Caco-2 (cell line): ENCODE measurements at regions not wholly inside any gene's neighbourhood (a gene's known extent, or its start where the extent isn't known, plus 50 kb on each side); places are given as distances from the start of the nearest gene placed in this dataset.

Experiments
- BruUV-seq: library from RNA; stranded (reverse); fragments of 400-500 nt; replicated peaks from 2 replicates; lab custom pipeline; 2021; lab: Mats Ljungman, UMichigan
- CTCF ChIA-PET: fragments of 300-600 bp; sonication (Branson Sonifier 250); formaldehyde crosslinking; loops from one replicate; lab custom pipeline; 2022; ENCODE audit warnings: antibody characterized with exemption; lab: Charles Lee
- POLR2A ChIA-PET: fragments of 300-600 bp; sonication (Branson Sonifier 250); formaldehyde crosslinking; loops from one replicate; lab custom pipeline; 2022; ENCODE audit warnings: antibody characterized with exemption; lab: Charles Lee
- DNase-seq, 2 experiments: peaks; one replicate each; pipeline versions ENCODE4 v3.0.0 to v3.0.0-alpha.2; 2020 to 2022
- H3K27me3 ChIP-seq: replicated peaks from 2 replicates; pipeline ENCODE4 v1.6.0; 2011; ENCODE audit warnings: low read length; ENCODE audit not compliant: control insufficient read depth, insufficient read depth
- H3K36me3 ChIP-seq: 2 replicates; pipeline ENCODE4 v1.5.1; 2011; ENCODE audit warnings: low read length; ENCODE audit not compliant: control insufficient read depth, insufficient read depth
- H3K4me1 ChIP-seq: fragments of 250-450 bp; sonication (Bioruptor Pico); 2 replicates; pipeline ENCODE4 v1.5.1; 2020; ENCODE audit warnings: mild to moderate bottlenecking
- H3K4me3 ChIP-seq: 2 replicates; pipeline ENCODE4 v1.5.1; 2011; ENCODE audit warnings: low read depth, mild to moderate bottlenecking, control low read depth, low read length
- H3K9me3 ChIP-seq: fragments of 250-450 bp; sonication (Bioruptor Pico); 2 replicates; pipeline ENCODE4 v1.5.1; 2020; ENCODE audit warnings: mild to moderate bottlenecking, moderate library complexity
- H3K27ac Mint-ChIP-seq: one replicate; pipeline ENCODE4 v1.8.0; 2022; ENCODE audit warnings: mixed read lengths; ENCODE audit not compliant: unreplicated experiment
- H3K27me3 Mint-ChIP-seq: one replicate; pipeline ENCODE4 v1.8.0; 2022; ENCODE audit warnings: mixed read lengths; ENCODE audit not compliant: insufficient read depth, unreplicated experiment
- H3K36me3 Mint-ChIP-seq: one replicate; pipeline ENCODE4 v1.8.0; 2022; ENCODE audit warnings: mild to moderate bottlenecking, mixed read lengths; ENCODE audit not compliant: insufficient read depth, unreplicated experiment
- H3K4me1 Mint-ChIP-seq: one replicate; pipeline ENCODE4 v1.8.0; 2022; ENCODE audit warnings: low read depth, mixed read lengths; ENCODE audit not compliant: unreplicated experiment
- H3K4me3 Mint-ChIP-seq: one replicate; pipeline ENCODE4 v1.8.0; 2022; ENCODE audit warnings: mild to moderate bottlenecking, moderate library complexity, mixed read lengths; ENCODE audit not compliant: unreplicated experiment
- H3K9me3 Mint-ChIP-seq: one replicate; pipeline ENCODE4 v1.8.0; 2022; ENCODE audit warnings: mixed read lengths; ENCODE audit not compliant: unreplicated experiment
- CTCF ChIP-seq, 2 experiments: fragments of 200-600 bp in 1 of 2; IDR thresholded peaks; 1 replicate in 1 of 2; 2 replicates in 1 of 2; pipeline versions ENCODE4 v1.5.1 to v1.8.0; 2011 to 2022; ENCODE audit warnings: antibody characterized with exemption in 1 of 2, control low read depth in 1 of 2, inconsistent platforms in 1 of 2, low read depth in 1 of 2, low read length in 1 of 2, mild to moderate bottlenecking in 1 of 2, moderate library complexity in 1 of 2; ENCODE audit not compliant: insufficient read depth in 1 of 2, severe bottlenecking in 1 of 2, unreplicated experiment in 1 of 2
- intact Hi-C: fragments of 100-400 bp; cut with micrococcal nuclease; formaldehyde crosslinking; loops from one replicate; pipeline ENCODE4 v1.10.0; 2022; ENCODE audit not compliant: unreplicated experiment

- CTCF ChIA-PET, result no interaction called here
- DNase-seq, result no peak
- H3K4me1 Mint-ChIP-seq, result no peaks in the 10 kb centered on the region
- no TSS peak for BruUV-seq
- H3K27ac Mint-ChIP-seq, result no peak overlapping the region
- TF ChIP-seq CTCF (IDR thresholded peaks at IDR 0.05; ENCODE audit: insufficient read depth in 1 of 2, low read depth in 1 of 2, low read length in 1 of 2, severe bottlenecking in 1 of 2, unreplicated experiment in 1 of 2), result no peak
- intact Hi-C loops, result no loop called here
- H3K9me3 Mint-ChIP-seq, result no peaks in the 10 kb centered on the region
- no peaks in the 10 kb centered on the region for H3K9me3 ChIP-seq
- no peaks in the 10 kb centered on the region for H3K4me1 ChIP-seq
- no peak overlapping the region for H3K4me3 ChIP-seq
- H3K27me3 ChIP-seq, result no peaks in the 10 kb centered on the region; the same call in 1 of the 2 replicates
- no peaks in the 10 kb centered on the region for H3K36me3 Mint-ChIP-seq
- POLR2A ChIA-PET, result no interaction called here
- H3K27me3 Mint-ChIP-seq, result peaks cover 10% of the 10 kb centered on the region
- no peaks in the 10 kb centered on the region for H3K36me3 ChIP-seq
- H3K4me3 Mint-ChIP-seq, result no peak overlapping the region
These were observed 169.3 kb downstream of the TMEM200C start for GRCh38 chr18:5726011-5726410.

GRCh38 chr18:5721924-5722323 lies 173.4 kb downstream of the TMEM200C start:
- no peaks in the 10 kb centered on the region for H3K36me3 Mint-ChIP-seq
- Histone ChIP-seq H3K36me3 (no peaks in the 10 kb centered on the region), H3K27me3 (no peaks in the 10 kb centered on the region; the same call in 1 of the 2 replicates), H3K4me3 (no peak overlapping the region), H3K4me1 (no peaks in the 10 kb centered on the region), H3K9me3 (no peaks in the 10 kb centered on the region)
- no peak overlapping the region for H3K27ac Mint-ChIP-seq
- no peak for DNase-seq
- no peaks in the 10 kb centered on the region for H3K4me1 Mint-ChIP-seq
- H3K9me3 Mint-ChIP-seq, result no peaks in the 10 kb centered on the region
- TF ChIP-seq CTCF (IDR thresholded peaks at IDR 0.05; ENCODE audit: insufficient read depth in 1 of 2, low read depth in 1 of 2, low read length in 1 of 2, severe bottlenecking in 1 of 2, unreplicated experiment in 1 of 2), result no peak
- CTCF ChIA-PET, result no interaction called here
- H3K4me3 Mint-ChIP-seq, result no peak overlapping the region
- BruUV-seq, result no TSS peak
- peaks cover 11% of the 10 kb centered on the region for H3K27me3 Mint-ChIP-seq
- intact Hi-C loops, result no loop called here
- POLR2A ChIA-PET, result no interaction called here

- BruUV-seq, result no TSS peak
- ChIA-PET CTCF (no interaction called here), POLR2A (no interaction called here)
- Mint-ChIP-seq H3K4me1 (no peaks in the 10 kb centered on the region), H3K36me3 (no peaks in the 10 kb centered on the region), H3K27me3 (peaks cover 15% of the 10 kb centered on the region), H3K27ac (no peak overlapping the region), H3K4me3 (no peak overlapping the region), H3K9me3 (no peaks in the 10 kb centered on the region)
- H3K27me3 ChIP-seq, result no peaks in the 10 kb centered on the region; the same call in 1 of the 2 replicates
- intact Hi-C loops, result no loop called here
- TF ChIP-seq CTCF (IDR thresholded peaks at IDR 0.05; ENCODE audit: insufficient read depth in 1 of 2, low read depth in 1 of 2, low read length in 1 of 2, severe bottlenecking in 1 of 2, unreplicated experiment in 1 of 2), result no peak
- no peaks in the 10 kb centered on the region for H3K4me1 ChIP-seq
- no peak overlapping the region for H3K4me3 ChIP-seq
- no peaks in the 10 kb centered on the region for H3K36me3 ChIP-seq
- H3K9me3 ChIP-seq, result no peaks in the 10 kb centered on the region
- DNase-seq, result no peak
These were observed 175.2 kb downstream of the TMEM200C start for GRCh38 chr18:5720132-5720531.
